ENCODE measurements at regions not wholly inside any gene's neighbourhood (a gene's known extent, or its start where the extent isn't known, plus 50 kb on each side); places are given as distances from the start of the nearest gene placed in this dataset.

- DNase-seq (ENCODE audit: low read depth): no peak
Measured at GRCh38 chr6:150299873-150300485, 68.8 kb upstream of the IYD start.

- no peak for DNase-seq (ENCODE audit: low read depth)
Measured at GRCh38 chr6:150301846-150302519, 66.8 kb upstream of the IYD start.

GRCh38 chr6:150302520-150303176 is 66.2 kb upstream of the IYD start:
- DNase-seq (ENCODE audit: low read depth): no peak

GRCh38 chr6:150303256-150303655 is 65.6 kb upstream of the IYD start:
- no peak for DNase-seq (ENCODE audit: low read depth)

- no peak for DNase-seq (ENCODE audit: low read depth)
Measured at GRCh38 chr6:150304429-150304828, 64.4 kb upstream of the IYD start.

- no peak for DNase-seq (ENCODE audit: low read depth)
Measured at GRCh38 chr6:150306290-150306689, 62.5 kb upstream of the IYD start.

- DNase-seq (ENCODE audit: low read depth): no peak
Measured at GRCh38 chr6:150307520-150307919, 61.3 kb upstream of the IYD start.

- no peak for DNase-seq (ENCODE audit: low read depth)
Measured at GRCh38 chr6:150308812-150309645, 59.8 kb upstream of the IYD start.

GRCh38 chr6:150310539-150310938 is 58.3 kb upstream of the IYD start:
- no peak for DNase-seq (ENCODE audit: low read depth)

GRCh38 chr6:150311149-150311944 is 57.5 kb upstream of the IYD start:
- peak; percentile 8 for DNase-seq (ENCODE audit: low read depth)

- no peak for DNase-seq (ENCODE audit: low read depth)
Measured at GRCh38 chr6:150312395-150312794, 56.4 kb upstream of the IYD start.

- no peak for DNase-seq (ENCODE audit: low read depth)
Measured at GRCh38 chr6:150312844-150313584, 55.8 kb upstream of the IYD start.

- DNase-seq (ENCODE audit: low read depth): no peak
Measured at GRCh38 chr6:150313781-150314180, 55.0 kb upstream of the IYD start.

GRCh38 chr6:150314230-150315188 is 54.3 kb upstream of the IYD start:
- no peak for DNase-seq (ENCODE audit: low read depth)

- no peak for DNase-seq (ENCODE audit: low read depth)
Measured at GRCh38 chr6:150315626-150316025, 53.2 kb upstream of the IYD start.

GRCh38 chr6:150316936-150317335 is 51.9 kb upstream of the IYD start:
- DNase-seq (ENCODE audit: low read depth): no peak

All from stimulated activated CD8-positive, alpha-beta memory T cell treated with anti-CD3 and anti-CD28 coated beads, Interleukin-12 subunit alpha, Interleukin-12 subunit beta, amount 100 ng/mL, for 4 hours (primary cell).